ENCODE measurements at regions not wholly inside any gene's neighbourhood (a gene's known extent, or its start where the extent isn't known, plus 50 kb on each side); places are given as distances from the start of the nearest gene placed in this dataset.
A peak's percentile ranks its signal among the peaks of the same experiment; 100 is the strongest.

GRCh38 chr12:74286254-74286653 lies 251.4 kb upstream of the ATXN7L3B start (continued):
- TF ChIP-seq FOXS1 (CRISPR knock-in tag; IDR thresholded peaks at IDR 0.05), result no peak
- no peak for TF ChIP-seq ATOH8 (CRISPR knock-in tag; IDR thresholded peaks at IDR 0.05; ENCODE audit: low read depth)
- no peak for TF ChIP-seq HEYL (CRISPR knock-in tag; IDR thresholded peaks at IDR 0.05)
- no peak for TF ChIP-seq RNF2 (IDR thresholded peaks at IDR 0.05; ENCODE audit: borderline replicate concordance, low read depth)
- no peak for TF ChIP-seq JUNB (IDR thresholded peaks at IDR 0.05)

DNA sequence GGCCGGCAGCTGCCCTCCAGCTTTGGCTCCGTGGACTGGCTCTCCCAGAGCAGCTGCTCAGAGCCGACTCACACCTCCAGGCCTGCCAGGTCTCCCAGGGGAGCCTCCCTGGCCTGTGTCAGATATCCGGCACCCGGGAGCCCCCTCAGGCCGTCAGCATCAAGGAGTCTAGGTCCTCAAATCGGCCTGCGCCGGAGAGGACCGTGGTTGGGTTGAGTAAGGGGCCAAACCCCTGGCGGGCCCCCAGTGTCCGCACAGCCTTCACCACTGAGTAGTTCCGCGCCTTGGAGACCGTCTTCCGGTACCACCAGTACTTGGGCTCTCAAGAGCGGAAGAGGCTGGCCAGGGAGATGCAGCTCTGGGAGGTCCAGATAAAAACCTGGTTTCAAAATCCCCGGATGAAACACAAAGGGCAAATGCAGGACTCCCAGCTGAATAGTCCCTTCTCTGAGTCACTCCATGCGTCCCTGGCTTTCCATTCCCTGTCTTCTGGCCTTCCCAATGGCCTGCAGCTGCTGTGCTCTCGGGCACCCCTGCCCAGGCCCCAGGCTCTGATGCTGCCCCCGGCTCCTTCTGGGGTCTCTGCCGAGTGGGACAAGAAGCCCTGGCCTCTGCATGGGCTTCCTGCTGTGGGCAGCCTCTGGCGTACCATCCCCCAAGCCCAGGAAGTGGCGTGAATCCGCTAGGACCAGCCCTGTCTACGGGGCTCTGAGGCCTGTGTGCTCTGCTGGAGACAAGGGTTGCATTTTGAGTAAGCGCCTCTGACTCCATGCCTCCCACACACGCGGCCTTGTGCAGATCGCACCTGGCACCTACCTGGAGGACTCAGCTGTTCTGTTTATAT lies 245.1 kb upstream of the ATXN7L3B start:
- ATAC-seq, result peak in 1 of 2 experiments; percentile 47; a peak in 2 of 6 replicates
- Histone ChIP-seq H3K4me2 (no peak overlapping the region), H3K4me1 (no peaks in the 10 kb centered on the region), H3K4me3 (no peak overlapping the region), H3K27ac (no peak overlapping the region), H3K9me3 (no peaks in the 10 kb centered on the region)
- TF ChIP-seq USF2 (IDR thresholded peaks at IDR 0.05) (no peak), KDM1A (IDR thresholded peaks at IDR 0.05; ENCODE audit: low read depth) (no peak), POLR2A (IDR thresholded peaks at IDR 0.05; ENCODE audit: low read length) (no peak), HEYL (CRISPR knock-in tag; IDR thresholded peaks at IDR 0.05) (no peak), POLR2AphosphoS2 (conservative IDR thresholded peaks at IDR 0.05; ENCODE audit: low read length) (no peak), ZNF302 (CRISPR knock-in tag; IDR thresholded peaks at IDR 0.05) (no peak), MYC (IDR thresholded peaks at IDR 0.05; ENCODE audit: borderline replicate concordance, low read length) (no peak), HOXA7 (CRISPR knock-in tag; IDR thresholded peaks at IDR 0.05) (no peak), ZFP36 (IDR thresholded peaks at IDR 0.05; ENCODE audit: borderline replicate concordance, partially characterized antibody) (no peak), GATA3 (IDR thresholded peaks at IDR 0.05; ENCODE audit: borderline replicate concordance) (no peak), HMGXB4 (CRISPR knock-in tag; IDR thresholded peaks at IDR 0.05; ENCODE audit: borderline replicate concordance) (no peak), REST (IDR thresholded peaks at IDR 0.05) (no peak), EP300 (IDR thresholded peaks at IDR 0.05) (no peak), RAD21 (conservative IDR thresholded peaks at IDR 0.05 in 1 of 2, IDR thresholded peaks at IDR 0.05 in 1 of 2) (no peak)
- WGBS (ENCODE audit: missing lambda C conversion rate), result 83% methylated on average over 25 of the region's 30 CpGs
- POLR2A ChIA-PET, result no interaction called here
- FAIRE-seq, result no peak
- CTCF ChIA-PET, result interaction anchor here (1.4 kb wide), 1 partner anchor 24 kb away, joined by 5 read pairs; no protein-coding TSS in a partner anchor
- no peak for DNase-seq (ENCODE audit: low read depth in 1 of 2, low spot score in 1 of 2)

Measured in A549 (cell line).